NCI-H2081 (cell line): ENCODE measurements at regions not wholly inside any gene's neighbourhood (a gene's known extent, or its start where the extent isn't known, plus 50 kb on each side); places are given as distances from the start of the nearest gene placed in this dataset.

Experiments
- DNase-seq, 2 experiments: peaks; one replicate each; lab custom pipeline; 2025; lab: John Stamatoyannopoulos, UW

DNA sequence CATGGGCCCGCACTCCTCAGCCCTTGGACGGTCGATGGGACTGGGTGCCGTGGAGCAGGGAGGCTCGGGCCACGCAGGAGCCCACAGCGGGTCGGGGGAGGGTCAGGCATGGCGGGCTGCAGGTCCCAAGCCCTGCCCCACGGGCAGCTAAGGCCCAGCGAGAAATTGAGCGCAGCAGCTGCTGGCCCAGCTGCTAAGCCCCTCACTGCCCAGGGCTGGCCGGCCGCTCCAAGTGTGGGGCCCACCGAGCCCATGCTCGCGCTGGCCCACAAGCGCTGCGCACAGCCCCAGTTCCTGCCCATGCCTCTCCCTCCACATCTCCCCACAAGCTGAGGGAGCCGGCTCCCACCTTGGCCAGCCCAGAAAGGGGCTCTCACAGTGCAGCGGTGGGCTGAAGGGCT, 259.4 kb downstream of the VGLL3 start:
- DNase-seq, result no peak

DNA sequence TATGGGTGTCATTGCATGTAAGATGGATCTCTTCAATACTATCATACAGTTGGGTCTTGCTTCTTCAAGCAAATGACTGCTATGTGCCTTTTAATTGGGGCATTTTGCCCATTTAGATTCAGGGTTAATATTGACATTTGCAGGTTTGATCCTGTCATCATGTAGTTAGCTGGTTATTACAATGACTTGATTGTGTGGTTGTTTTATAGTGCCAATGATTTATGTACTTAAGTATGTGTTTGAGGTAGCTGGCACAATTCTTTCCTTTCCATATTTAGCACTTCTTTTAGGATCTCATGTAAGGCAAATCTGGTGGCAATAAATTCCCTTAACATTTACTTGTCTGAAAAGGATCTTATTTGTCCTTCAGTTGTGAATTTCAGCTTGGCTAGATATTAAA, 267.5 kb downstream of the VGLL3 start:
- DNase-seq, result peak; percentile 54 to 90

DNA sequence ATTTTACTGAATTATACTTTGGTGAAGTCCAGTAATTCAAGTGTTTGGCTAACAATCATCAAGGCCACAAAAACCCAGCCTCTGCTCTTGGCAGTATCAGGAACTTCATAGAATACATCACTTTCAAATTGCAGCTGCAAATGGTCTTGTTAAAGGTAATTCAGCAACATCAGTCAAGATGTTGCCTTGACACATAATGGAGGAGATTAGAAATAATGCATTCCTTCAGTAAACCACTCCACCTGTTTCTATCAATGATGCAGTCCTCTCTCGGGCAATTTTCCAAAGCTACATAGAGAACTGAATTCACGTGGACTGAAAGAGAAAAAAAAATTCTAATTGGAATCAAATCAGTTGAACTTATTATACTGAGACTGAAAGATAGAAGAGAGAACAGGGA, 279.3 kb downstream of the VGLL3 start:
- DNase-seq, result no peak

DNA sequence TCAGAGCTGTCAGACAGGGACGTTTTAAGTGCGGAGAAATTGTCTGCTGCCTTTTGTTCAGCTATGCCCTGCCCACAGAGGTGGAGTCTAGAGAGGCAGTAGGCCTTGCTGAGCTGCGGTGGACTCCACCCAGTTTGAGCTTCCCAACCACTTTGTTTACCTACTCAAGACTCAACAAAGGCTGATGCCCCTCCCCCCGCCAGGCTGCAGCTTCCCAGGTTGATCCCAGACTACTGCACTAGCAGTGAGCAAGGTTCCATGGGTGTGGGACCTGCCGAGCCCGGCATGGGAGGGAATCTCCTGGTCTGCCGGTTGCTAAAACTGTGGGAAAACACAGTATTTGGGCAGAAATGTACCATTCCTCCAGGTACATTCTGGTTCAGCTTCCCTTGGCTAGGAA, 282.1 kb downstream of the VGLL3 start:
- no peak for DNase-seq

DNA sequence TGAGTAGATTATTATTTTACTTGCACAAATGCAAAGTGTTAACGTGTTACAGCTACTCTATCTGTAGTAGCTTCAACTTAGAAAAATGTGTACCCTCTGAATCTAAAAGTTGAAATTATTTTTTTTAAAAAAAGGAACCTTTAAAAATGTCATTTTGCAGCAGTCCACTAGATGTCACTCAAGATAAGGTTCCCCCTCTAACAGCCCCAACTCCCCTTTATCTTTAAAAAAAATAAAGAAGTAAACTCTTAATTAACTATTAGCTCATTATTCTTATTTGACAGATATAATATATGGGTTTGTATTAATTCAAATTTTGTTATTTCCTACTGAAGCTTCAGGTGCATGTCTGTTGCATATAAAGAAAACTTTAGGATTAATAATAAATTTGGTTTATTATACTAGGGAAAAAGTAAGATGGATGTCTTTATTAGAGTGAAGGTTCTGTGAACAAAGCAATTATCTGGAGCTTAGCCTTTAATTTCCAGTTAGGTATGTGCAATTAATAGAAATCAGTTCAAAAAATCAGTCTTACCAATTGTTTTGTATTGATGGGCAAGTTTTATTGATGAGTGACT, 288.5 kb downstream of the VGLL3 start:
- no peak for DNase-seq

DNA sequence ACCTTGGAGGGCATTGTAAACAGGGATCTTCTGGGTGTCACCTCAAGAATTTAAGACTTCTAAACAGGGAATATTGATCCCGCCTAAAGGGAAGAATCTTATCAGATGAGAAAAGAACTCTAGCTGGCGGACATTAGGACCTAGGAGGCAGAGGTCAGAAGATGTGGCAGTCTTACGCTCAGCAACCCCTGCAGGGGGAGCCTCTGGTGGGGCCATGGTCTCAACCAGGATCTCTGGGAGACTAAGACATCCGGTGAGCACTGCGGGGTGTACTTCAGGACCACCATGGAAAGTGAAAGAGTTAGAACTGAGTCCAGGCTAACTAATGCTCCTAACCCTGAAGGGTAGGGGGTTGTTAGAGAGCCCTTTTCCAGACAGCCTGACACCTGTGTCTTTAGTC, 295.2 kb downstream of the VGLL3 start:
- DNase-seq, result no peak

DNA sequence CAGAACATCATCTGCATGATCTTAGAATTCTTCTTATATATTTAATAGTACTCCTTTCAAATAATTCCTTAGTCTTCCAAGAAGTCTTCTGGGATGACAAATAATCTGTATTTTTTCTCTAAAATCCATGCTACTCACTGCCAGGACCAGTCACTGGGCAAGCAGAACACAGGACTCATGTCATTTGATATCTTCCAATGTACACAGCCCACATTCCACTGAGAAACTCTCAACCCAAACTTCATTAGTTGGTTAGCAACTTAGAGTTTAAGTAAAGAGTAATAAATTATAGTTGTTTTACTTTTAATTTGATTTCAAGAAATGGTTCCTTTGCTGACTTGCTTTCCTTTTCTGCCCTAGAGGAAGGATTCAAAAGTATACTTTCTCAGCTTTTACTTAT, 317.0 kb downstream of the VGLL3 start:
- DNase-seq, result no peak

DNA sequence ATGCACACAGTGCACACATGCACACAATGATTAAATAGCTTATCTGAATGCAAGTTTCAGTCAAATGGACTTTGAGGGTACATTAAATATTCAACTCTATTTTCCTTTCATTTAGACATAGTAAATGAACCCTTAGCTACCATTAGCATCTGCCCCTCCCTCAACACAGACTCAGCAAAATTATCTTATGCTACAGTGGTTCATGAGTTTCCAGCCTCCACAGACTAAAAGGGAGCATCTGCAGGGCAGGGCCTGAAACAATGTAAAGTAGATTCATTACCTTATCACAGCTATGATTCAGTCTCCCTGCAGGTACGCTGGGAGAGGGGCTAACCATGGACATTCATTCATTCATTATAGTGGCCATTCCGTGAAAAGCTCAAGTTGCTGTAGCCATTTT, 329.1 kb downstream of the VGLL3 start:
- DNase-seq, result no peak

DNA sequence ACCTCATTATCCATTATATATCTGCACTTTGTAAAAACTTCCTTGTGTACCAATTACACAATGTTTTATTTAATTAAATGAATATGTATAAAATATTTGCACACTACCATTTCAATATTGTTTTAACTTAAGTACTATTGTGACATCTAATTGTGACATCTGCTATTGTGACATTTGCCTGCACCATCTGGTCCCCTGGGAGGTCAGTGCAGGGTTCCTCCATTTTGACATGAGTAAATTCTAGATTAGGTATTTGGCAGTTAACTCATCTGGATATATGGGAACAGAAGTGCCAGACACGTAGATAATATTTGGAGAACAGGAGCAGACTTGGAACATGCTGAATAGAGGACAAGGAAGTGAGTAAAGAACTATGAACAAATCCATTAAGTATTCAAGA, 332.1 kb downstream of the VGLL3 start:
- no peak for DNase-seq

DNA sequence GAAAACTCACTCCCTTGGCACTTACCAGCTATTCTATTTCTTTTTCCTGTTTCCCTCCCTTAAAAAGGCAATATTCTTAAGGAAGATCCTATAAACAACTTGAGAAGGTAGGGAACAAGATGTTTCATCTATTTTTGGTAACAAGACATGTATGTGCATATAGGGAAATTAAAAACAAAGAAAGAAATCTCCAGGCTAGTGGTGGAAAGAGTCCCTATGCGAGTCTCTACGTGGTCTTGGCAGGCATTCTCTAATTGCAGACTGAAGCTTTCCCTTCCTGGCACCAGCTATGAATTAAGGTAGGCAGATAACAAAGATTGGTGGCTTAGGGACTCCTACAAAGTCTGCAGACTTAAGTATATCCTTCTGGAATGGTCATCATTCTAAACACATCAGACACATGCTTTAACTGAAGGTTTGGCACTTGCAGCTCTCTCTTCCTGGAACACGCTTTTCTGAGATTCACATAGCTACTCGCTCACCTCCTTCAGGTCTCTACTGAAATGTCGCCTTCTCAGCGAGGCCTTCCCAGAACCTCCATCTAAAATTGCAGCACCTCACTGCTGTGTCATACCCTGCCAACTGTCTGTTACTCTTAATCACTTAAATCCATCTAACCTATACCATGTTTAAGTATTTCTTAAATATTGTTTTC, 336.0 kb downstream of the VGLL3 start:
- DNase-seq, result no peak

DNA sequence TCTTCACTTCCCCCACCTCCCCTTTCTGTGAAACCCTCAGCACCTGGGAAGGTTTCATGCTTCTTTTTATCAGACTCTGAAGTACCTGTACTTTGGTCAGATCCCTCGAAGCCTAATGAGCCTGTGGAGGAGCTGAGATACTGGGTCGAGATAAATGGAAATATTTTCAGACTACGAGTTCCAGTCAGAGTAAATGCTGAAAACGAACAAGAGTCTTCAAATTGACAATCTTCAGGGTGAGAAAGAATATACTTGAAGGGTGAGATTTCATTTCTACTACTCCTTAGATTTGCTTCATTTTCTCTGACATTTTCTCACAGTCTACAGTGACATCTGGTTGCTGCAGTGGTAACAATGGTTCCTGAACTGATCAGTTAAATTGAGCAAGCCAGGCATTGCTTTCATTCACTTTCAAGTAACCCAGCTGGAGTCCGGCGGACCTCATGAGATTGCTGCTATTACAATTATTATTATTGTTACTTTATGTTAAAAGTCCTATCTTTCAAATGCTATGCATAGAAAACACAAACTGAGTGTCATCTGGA, 337.2 kb downstream of the VGLL3 start:
- no peak for DNase-seq

DNA sequence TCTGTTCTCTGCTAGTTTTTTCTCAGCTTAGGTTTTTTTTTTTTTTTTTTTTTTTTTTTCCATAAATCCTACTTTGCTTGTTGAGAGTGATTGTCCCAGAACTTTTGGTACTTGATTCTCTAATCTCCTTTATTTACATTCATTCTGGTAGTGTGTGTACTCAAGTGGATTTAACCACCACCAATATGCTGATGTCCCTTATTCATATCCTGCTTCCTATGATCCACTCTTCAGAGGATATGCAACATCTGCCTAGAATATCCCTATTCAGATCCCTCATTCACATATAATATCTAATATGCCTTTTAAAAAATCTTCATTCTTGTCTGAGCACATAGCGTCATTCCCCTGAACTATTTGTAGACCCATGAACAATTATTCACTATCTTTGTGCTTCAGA, 342.9 kb downstream of the VGLL3 start:
- no peak for DNase-seq

DNA sequence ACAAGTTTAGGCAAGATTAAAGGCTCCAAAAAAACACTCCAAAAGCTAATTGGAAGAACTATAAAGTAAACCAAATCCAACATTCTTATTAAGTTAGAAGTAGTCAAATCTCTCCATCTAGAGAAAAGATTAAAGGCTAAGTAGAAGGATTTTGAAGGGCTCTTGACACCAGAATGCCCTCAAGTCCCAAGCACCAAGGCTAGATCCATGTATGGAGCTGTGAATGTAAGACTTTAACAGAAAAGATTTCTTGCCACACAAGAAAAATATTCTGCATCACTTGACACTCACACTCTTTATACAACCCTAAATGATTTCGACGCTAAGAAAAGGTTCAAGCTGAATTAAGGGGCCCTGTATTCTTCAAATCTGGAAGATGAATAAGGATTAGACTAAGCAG, 345.2 kb downstream of the VGLL3 start:
- no peak for DNase-seq

DNA sequence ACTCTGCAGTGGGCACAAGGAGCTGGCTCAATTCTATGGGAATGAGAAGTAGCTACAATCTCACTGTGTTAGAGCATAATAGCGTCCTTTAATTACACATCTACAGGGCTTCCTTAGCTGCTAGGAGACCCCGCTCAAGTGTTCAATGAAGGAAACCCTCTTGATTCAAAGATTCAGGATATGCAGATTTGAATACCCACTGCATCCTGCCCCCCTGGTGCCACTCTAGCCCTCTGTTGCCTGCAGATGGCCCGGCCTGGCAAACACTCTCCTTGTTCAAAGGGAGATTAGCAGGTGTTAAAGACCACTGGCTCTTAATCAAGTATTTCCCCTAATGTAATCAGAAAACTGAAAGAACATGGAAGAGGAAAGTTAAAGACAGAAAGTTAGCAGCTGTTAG, 356.6 kb downstream of the VGLL3 start:
- DNase-seq, result no peak

DNA sequence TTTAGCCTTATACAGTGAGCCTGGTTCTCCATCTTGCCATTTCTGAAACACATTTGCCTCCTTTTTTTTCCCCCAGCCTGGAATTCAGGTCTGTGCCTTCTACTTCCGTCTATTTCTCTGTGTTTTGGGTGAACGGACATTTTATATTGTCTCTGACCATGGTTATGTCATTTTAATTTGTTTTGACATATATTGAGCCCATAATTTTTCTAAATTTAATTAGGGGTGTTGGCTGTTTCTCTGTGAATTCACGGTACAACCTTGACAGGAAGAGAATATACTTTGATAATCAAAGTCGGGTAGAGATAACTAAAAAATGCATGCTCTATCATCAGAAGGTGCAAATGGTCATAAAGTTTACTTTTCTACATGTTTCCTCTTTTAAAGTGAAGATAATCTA, 361.4 kb downstream of the VGLL3 start:
- DNase-seq, result no peak

DNA sequence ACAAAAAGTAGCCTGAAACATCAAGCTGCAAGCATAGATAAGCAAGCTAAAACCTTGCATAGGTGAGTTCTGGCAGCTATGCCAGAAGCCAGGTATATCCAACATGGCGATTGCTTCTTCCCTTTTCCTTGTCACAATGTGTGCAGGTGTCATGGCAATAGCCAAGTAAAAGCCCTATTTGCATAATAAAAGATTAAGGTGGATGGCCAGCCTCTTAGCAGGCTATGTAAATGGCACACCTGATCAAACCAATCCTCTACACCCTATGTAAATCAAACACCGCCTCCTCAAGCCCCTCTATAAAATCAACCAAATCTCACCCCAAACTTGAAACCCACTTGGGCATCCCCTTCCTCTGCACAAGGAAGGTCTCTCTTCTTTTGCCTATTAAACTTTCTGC, 366.8 kb downstream of the VGLL3 start:
- no peak for DNase-seq

DNA sequence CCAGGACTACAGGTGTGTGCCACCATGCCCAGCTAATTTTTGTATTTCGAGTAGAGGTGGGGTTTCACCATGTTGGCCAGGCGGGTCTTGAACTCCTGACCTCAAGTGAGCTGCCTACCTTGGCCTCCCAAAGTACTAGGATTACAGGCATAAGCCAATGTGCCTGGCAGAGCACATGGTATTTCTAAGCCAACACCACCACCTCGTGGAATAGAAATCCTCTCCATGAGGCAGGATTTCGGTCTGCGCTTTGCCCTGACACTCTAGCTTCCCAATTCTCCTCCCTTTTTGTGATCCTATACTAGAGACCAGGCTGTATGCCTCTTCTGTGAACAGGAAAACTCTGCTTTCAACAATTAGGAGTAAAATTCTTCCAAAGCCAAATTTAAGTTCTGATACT, 372.2 kb downstream of the VGLL3 start:
- no peak for DNase-seq

DNA sequence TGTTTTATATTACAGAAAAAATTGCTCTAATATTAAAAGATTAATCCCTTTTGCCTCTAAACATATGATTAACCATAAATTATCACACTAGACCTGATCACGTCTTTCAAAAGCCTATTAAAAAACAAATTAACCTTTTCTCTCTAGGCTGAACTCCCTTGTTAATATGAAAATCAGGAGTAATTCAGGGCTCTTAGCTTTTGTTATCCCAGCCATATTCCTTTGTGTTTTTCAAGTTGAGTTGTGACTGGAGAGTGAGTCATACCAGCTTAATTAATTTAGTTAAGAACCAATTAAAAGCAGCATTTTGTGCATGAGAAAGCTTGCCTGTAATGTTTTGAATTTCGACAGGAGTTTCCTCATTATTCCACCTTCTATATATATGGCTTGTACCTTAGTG, 385.8 kb downstream of the VGLL3 start:
- DNase-seq, result no peak

DNA sequence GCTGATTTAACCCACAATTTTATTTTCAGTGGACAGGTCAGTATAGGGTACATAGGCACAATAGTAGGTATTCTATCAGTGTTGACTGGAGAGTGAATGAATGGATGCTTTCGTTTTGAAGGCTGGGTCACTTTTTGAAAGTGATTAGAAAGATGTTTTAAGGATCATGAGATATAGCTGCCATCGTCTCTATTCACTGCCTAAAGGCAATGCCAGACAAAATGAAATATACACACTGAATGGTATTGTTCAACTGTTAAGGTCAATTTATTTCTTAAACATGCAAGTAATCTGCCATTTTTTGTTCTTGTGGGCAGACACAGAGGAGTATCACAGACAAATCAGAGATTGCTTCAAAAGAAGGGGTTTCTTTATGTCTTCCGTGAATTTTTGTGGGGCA, 395.3 kb downstream of the VGLL3 start:
- DNase-seq, result no peak

DNA sequence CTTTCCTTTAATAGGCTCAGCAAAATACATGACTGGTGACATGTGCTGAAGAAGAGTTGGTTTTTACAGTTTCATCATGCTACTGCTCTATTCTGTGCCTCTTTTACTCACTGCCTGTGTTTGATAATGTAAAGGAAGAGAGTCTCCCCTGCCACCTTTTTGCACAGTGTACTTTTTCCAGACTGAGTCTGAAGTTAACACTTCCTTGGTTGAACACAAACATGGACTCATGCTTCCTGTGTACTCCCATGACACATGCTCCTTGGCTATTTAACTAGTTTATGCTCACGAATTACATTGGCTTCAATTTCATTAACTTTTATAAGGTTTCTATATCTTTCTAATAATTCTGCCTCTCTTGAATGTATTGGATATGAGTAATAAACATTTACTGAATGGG, 396.1 kb downstream of the VGLL3 start:
- no peak for DNase-seq

DNA sequence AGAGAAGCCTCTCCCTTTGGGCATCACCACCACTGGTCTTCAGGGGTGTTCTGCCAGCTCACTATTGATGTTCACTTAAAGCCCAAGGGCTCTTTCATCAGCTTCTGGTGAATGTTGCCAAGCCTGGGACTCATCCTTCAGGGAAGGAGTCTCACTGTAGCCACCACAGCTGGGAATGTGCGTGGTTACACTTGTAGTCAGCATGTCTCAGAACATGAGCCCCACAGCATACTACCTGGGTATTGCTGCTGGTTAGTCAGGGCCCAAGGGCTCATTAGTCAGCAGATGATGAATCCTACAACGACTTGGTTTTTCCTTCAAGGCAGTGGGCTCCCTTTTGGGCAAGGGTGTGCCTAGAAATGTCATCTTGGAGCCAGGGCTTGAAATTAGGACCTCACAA, 412.9 kb downstream of the VGLL3 start:
- no peak for DNase-seq

DNA sequence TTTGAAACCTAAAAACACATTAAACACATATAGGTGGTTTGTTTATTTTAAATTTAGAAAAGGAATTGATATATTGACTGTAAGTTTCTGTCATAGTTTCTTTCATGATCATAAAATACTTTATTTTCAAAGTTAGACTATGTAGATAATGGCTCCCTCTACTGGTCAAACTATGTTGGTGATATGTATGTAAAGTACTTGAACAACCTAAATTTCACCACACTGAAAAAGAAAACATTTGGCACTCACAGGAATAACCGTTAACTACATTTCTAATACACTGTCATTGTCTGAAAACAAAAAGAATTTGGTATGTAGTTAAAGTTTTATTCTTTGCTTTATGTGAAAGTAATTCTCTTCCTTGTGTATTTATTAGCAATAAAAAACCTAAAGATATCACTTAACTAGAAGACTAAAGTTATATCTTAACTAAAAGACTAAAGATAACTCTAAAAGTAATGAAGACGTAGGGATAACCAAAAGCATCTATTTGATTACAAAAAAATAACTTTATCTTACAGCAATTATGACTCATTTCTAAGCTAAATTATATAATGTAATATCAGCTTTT, 427.5 kb downstream of the VGLL3 start:
- DNase-seq, result peak; percentile 31 to 42

DNA sequence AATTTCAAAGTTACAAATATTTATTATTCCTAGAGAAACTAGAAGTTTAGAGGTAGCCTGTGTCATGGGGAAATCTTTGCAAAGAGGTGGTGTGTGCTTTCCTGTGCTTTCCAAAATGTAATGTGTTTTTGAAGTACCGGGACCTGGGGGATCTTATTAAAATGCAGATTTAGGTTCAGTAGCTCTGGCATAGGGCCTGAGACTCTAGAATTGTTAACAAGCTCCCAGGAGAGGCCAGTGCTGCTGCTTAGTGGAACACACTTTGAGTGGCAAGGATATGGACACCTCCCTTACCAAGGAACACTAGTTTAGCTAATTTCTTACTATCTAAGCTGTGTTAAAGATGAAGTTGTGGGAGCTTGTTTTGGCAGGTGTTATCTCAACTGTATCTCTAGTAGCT, 428.9 kb downstream of the VGLL3 start:
- no peak for DNase-seq

DNA sequence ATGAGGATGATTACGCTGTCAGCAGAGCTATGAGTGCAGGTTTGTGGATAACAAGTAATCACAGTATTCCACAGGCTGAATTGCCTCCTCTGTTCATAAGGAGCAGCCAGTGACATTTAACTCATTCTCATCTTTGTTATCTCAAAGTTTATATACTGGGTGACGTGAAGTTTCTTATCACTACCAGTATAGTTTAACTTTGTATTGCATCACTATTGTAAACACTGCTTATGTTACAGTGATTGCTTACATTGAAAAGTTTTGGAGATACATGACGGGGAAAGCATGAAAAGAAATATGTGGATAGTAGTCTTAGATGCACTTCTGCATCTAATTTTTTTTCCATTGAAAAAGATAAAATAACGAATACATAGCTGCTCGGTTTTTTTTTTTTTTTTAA, 429.7 kb downstream of the VGLL3 start:
- no peak for DNase-seq
